ENCODE measurements at regions not wholly inside any gene's neighbourhood (a gene's known extent, or its start where the extent isn't known, plus 50 kb on each side); places are given as distances from the start of the nearest gene placed in this dataset.

- DNase-seq (ENCODE audit: low read depth), result no peak
Observed at GRCh38 chr14:87732562-87732961, 260.4 kb downstream of the GALC start.

- DNase-seq (ENCODE audit: low read depth), result no peak
Observed at GRCh38 chr14:87725318-87725717, 267.7 kb downstream of the GALC start.

- no peak for DNase-seq (ENCODE audit: low read depth)
Observed at GRCh38 chr14:87712396-87713090, 280.4 kb downstream of the GALC start.

GRCh38 chr14:87705439-87705896, 287.5 kb downstream of the GALC start:
- DNase-seq (ENCODE audit: low read depth), result no peak

GRCh38 chr14:87698481-87698880, 294.5 kb downstream of the GALC start:
- DNase-seq (ENCODE audit: low read depth), result no peak

DNA sequence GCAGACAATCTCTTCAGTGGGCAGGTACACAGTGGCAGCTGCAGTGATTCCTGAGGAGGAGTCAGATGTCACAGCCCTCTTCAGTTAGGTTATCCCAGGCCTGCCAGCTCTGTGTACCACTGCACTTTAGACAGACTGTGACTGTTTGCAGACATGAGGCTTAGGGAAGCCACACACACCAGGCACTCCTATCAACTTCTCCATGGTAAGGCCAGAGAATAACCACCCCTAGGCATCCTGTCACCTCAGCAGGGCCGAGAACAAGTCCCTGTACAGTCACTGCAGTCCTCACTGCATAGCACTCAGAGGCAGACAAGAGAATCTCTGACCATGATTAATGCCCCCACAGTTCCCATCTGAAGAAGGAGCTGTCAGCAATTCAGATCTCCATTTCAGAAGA, 296.5 kb downstream of the GALC start:
- DNase-seq (ENCODE audit: low read depth), result no peak

DNA sequence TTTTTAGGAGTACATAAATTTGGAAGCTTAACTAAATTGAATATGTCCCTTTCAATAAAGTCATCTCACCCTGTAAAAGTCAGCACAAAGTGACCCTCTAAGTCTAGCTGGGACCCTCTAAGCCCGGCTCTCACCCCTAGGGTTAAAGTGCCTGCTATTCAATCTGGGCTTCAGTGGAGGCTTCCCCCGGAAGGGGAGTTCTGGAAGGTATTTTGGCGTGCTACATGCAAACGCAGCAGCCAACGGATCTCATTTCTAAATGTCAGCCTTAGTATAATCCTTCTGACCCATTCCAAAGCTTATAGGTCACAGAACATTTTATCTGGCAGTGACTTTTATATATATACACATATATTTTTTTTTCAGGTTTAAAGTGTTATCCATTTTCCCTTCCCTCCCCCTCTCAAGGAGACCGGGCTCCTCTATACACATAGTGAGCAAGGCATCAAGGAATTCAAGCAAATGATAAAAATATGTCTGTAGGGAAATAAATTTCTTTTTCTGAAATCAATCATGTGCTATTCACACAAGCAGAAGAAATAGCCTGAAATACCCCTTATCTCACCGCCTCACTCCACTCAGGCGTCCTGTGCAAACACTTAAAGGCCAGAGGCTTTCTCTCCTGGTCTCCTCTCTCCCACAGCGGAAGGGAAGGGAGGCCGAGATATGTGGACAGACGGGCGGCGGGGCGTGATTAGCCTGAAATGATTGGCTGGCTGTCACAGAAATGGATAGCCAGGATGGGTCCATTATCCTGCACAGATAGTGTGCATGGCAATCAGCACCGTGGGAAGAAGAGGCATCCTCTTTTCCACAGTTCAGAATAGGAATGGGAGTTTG, 301.7 kb downstream of the GALC start:
- DNase-seq (ENCODE audit: low read depth), result no peak

DNA sequence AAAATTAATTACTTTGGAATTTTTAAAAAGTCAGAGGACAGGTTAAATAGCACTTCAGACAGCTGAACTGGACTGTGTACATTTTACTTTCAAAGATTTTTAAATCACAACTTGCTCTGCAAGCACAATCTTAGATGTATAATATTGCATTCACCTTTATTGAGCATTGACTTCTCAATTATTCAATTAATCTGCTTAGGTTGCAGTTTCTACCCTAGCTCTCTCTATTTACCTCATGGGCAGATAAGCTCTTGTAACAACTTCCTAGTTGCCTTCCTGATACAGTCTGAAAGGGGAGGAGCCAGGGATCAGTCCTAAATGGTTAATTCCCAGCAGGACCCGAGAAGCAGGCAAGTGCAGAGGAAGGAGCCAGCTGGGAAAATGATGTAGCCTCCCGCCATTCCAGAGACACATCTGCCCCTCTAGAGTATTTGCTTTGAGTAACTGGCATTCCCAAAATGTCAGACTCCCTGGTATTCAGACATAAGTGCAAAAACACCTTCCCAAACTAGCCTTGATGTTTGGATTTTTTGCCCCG, 302.8 kb downstream of the GALC start:
- DNase-seq (ENCODE audit: low read depth), result no peak

DNA sequence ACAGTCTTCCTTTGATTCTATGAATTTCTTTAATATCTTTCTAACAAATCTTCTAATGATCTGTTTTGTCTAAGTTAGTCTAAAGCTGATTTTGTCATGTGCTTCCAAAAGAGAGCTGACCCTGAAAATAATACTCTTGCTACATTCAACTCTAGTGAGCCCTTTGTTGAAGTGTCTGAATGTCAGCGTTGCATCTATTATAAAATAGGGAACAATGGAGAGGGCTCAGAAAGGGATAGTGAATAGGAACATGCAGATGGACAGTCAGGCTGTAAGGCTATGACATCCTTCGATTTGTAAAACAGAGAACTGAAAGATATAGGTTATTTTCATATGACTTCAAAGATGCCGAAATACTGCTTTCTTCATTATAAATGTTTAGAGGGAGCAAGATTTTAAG, 304.5 kb downstream of the GALC start:
- no peak for DNase-seq (ENCODE audit: low read depth)

DNA sequence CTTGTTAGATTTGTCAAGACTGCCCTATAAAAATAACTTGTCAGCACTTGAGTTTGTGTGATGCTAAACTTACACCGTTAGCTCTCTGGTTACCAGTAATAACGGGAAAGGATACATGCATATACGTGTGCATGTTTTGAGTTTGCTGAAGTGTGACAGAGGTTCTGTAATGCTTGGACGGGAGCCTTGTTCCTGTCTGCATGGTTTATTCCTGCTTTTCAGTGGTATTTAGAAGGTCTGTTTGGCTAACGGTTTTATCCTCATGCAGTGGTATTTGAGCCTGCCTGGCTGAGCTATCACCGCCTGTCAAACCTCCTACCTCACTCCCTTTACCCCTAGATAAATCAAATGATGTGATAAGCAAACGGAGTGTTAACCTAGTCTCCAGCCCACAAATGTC, 305.6 kb downstream of the GALC start:
- DNase-seq (ENCODE audit: low read depth), result no peak

GRCh38 chr14:87686746-87687145, 306.2 kb downstream of the GALC start:
- DNase-seq (ENCODE audit: low read depth), result no peak

GRCh38 chr14:87679866-87680265, 313.1 kb downstream of the GALC start:
- DNase-seq (ENCODE audit: low read depth), result no peak

GRCh38 chr14:87678624-87679023, 314.4 kb downstream of the GALC start:
- no peak for DNase-seq (ENCODE audit: low read depth)

DNA sequence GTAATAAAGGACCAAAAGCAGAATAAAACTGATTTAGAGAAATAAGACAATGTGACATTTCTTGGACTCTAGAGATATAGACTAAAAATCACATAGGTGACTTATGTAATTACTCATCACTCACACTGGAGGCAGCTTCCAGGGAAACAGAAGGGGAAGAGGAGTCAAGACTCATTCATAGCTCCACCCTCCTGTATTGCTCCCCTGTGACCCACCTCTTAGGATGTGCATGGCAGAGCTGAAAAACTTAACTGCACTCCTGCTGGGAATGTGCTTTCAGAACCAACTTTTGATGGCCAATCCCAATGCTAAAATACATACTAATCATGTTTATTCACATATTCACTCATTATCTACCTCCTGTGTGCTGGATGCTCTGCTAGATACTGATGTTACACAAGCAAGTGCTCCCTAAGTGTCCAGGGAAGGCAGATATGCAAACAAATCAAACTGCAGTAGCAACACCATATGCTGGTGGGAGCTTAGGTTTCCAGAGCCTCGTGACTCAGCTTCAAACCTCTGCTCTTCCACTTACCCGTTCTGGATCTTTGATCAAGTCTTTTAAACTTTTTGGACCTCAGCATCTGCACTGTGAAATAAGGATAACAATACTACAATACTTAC, 316.1 kb downstream of the GALC start:
- no peak for DNase-seq (ENCODE audit: low read depth)

DNA sequence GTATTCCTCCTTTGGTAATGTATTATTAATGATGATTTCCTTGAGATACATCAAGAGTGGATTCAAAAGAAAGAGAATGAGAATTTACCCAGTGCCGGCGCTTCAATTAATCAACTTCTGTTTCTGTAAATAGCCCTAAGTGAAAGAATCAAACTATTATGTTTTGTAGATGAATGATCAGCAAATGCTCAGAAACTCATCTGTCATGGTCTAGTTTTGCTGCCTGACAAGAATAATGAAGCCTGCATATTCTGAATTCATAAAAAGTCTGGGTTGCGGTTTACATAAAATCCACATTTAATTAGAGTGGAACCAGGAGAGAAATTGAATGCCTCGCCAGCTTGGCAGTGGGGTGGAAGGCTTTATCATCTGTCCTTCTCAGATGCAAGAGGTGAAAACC, 325.3 kb downstream of the GALC start:
- no peak for DNase-seq (ENCODE audit: low read depth)

DNA sequence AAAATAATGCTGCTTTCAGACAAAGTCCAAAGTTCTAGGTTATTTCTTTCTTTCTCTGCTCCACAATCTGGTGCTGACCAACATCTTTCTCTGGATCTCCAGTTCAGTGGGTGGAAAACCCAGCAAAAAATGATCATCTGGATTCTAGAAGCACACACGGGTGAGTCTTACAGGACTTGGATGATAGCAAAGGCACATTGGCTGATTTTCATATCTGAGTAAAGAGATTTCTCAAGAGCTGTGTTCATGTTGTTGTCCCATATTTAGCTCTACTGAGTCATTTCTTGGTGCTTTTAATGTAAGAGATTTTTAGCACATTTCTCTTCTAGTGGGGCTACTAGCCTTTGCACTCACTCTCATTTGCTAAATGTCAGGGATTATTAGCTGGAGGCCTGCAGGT, 336.7 kb downstream of the GALC start:
- no peak for DNase-seq (ENCODE audit: low read depth)

DNA sequence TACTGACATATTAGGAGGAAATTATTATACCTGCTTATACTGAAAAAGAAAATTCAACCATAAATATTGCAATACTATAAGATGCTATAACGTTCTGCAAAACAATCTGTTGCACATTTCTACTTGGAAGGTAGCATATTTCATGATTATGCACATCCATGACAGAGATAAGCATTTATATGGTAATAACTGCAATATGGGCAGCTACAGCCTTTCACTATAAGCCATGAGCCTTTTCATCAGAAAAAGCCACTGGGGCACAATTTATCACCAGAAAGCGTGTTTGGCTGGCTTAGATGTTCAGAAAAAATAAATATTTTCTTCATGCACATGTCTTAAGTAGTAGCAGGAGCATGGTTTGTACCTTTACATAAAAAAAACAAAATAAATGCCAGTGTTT, 340.7 kb downstream of the GALC start:
- no peak for DNase-seq (ENCODE audit: low read depth)

GRCh38 chr14:87644689-87645088, 348.3 kb downstream of the GALC start:
- DNase-seq (ENCODE audit: low read depth), result no peak

GRCh38 chr14:87643005-87643404, 350.0 kb downstream of the GALC start:
- no peak for DNase-seq (ENCODE audit: low read depth)

- DNase-seq (ENCODE audit: low read depth), result no peak
Observed at GRCh38 chr14:87640553-87640952, 352.4 kb downstream of the GALC start.

- no peak for DNase-seq (ENCODE audit: low read depth)
Observed at GRCh38 chr14:87638196-87638595, 354.8 kb downstream of the GALC start.

GRCh38 chr14:87635442-87635841, 357.5 kb downstream of the GALC start:
- DNase-seq (ENCODE audit: low read depth), result no peak

GRCh38 chr14:87632796-87633195, 360.2 kb downstream of the GALC start:
- no peak for DNase-seq (ENCODE audit: low read depth)

All from iris pigment epithelial cell (primary cell).